ENCODE measurements at regions not wholly inside any gene's neighbourhood (a gene's known extent, or its start where the extent isn't known, plus 50 kb on each side); places are given as distances from the start of the nearest gene placed in this dataset.

- Histone ChIP-seq H3K4me1 (ENCODE audit: control insufficient read depth, extremely low read depth, insufficient read depth, low read length) (no peaks in the 10 kb centered on the region), H3K9ac (ENCODE audit: insufficient read depth, low read length) (no peak overlapping the region), H3K27me3 (ENCODE audit: control insufficient read depth, insufficient read depth, low read length) (no peaks in the 10 kb centered on the region), H3K36me3 (ENCODE audit: control insufficient read depth, insufficient read depth, low read length) (no peaks in the 10 kb centered on the region), H2AFZ (ENCODE audit: low read length) (no peak overlapping the region), H3K4me3 (replicated peaks in 1 of 4; ENCODE audit: control extremely low read depth in 1 of 4, insufficient read depth in 1 of 4, low read depth in 3 of 4, low read length in 4 of 4) (no peak overlapping the region), H3K9me3 (ENCODE audit: control insufficient read depth, insufficient read depth, low read depth, low read length) (no peaks in the 10 kb centered on the region), H4K20me1 (ENCODE audit: control insufficient read depth, extremely low read depth, insufficient read depth, low read length) (no peaks in the 10 kb centered on the region), H3K27ac (ENCODE audit: insufficient read depth, low read length) (no peak overlapping the region), H3K4me2 (ENCODE audit: extremely low read depth, insufficient read depth, low read length) (no peak overlapping the region), H3K79me2 (ENCODE audit: control insufficient read depth, insufficient read depth, low read length) (no peaks in the 10 kb centered on the region)
- TF ChIP-seq EZH2 (IDR thresholded peaks at IDR 0.05; ENCODE audit: low read length, missing control alignments) = no peak
- TF ChIP-seq CTCF (conservative IDR thresholded peaks at IDR 0.05 in 1 of 2, IDR thresholded peaks at IDR 0.05 in 1 of 2; ENCODE audit: low read depth in 1 of 2, low read length in 2 of 2) = no peak
- no peak for DNase-seq (ENCODE audit: low read depth in 2 of 2)
Measured at GRCh38 chr12:114213055-114213581, 192.8 kb downstream of the TBX5 start.

- no peak overlapping the region for H2AFZ ChIP-seq (ENCODE audit: low read length)
- no peaks in the 10 kb centered on the region for H3K36me3 ChIP-seq (ENCODE audit: control insufficient read depth, insufficient read depth, low read length)
- H4K20me1 ChIP-seq (ENCODE audit: control insufficient read depth, extremely low read depth, insufficient read depth, low read length) = no peaks in the 10 kb centered on the region
- no peaks in the 10 kb centered on the region for H3K4me1 ChIP-seq (ENCODE audit: control insufficient read depth, extremely low read depth, insufficient read depth, low read length)
- DNase-seq (ENCODE audit: low read depth in 2 of 2) = no peak
- TF ChIP-seq CTCF (conservative IDR thresholded peaks at IDR 0.05 in 1 of 2, IDR thresholded peaks at IDR 0.05 in 1 of 2; ENCODE audit: low read depth in 1 of 2, low read length in 2 of 2) = no peak
- no peak for TF ChIP-seq EZH2 (IDR thresholded peaks at IDR 0.05; ENCODE audit: low read length, missing control alignments)
- no peak overlapping the region for H3K27ac ChIP-seq (ENCODE audit: insufficient read depth, low read length)
- no peaks in the 10 kb centered on the region for H3K9me3 ChIP-seq (ENCODE audit: control insufficient read depth, insufficient read depth, low read depth, low read length)
- no peak overlapping the region for H3K4me3 ChIP-seq (replicated peaks in 1 of 4; ENCODE audit: control extremely low read depth in 1 of 4, insufficient read depth in 1 of 4, low read depth in 3 of 4, low read length in 4 of 4)
- no peaks in the 10 kb centered on the region for H3K79me2 ChIP-seq (ENCODE audit: control insufficient read depth, insufficient read depth, low read length)
- no peak overlapping the region for H3K4me2 ChIP-seq (ENCODE audit: extremely low read depth, insufficient read depth, low read length)
- H3K9ac ChIP-seq (ENCODE audit: insufficient read depth, low read length) = no peak overlapping the region
- H3K27me3 ChIP-seq (ENCODE audit: control insufficient read depth, insufficient read depth, low read length) = no peaks in the 10 kb centered on the region
Measured at GRCh38 chr12:114209861-114210260, 196.1 kb downstream of the TBX5 start.

GRCh38 chr12:114206525-114206924 is 199.4 kb downstream of the TBX5 start:
- TF ChIP-seq CTCF (conservative IDR thresholded peaks at IDR 0.05 in 1 of 2, IDR thresholded peaks at IDR 0.05 in 1 of 2; ENCODE audit: low read depth in 1 of 2, low read length in 2 of 2) (no peak), EZH2 (IDR thresholded peaks at IDR 0.05; ENCODE audit: low read length, missing control alignments) (no peak)
- Histone ChIP-seq H2AFZ (ENCODE audit: low read length) (no peak overlapping the region), H4K20me1 (ENCODE audit: control insufficient read depth, extremely low read depth, insufficient read depth, low read length) (no peaks in the 10 kb centered on the region), H3K36me3 (ENCODE audit: control insufficient read depth, insufficient read depth, low read length) (no peaks in the 10 kb centered on the region), H3K79me2 (ENCODE audit: control insufficient read depth, insufficient read depth, low read length) (no peaks in the 10 kb centered on the region), H3K9me3 (ENCODE audit: control insufficient read depth, insufficient read depth, low read depth, low read length) (no peaks in the 10 kb centered on the region), H3K27me3 (ENCODE audit: control insufficient read depth, insufficient read depth, low read length) (no peaks in the 10 kb centered on the region), H3K4me3 (replicated peaks in 1 of 4; ENCODE audit: control extremely low read depth in 1 of 4, insufficient read depth in 1 of 4, low read depth in 3 of 4, low read length in 4 of 4) (no peak overlapping the region), H3K4me2 (ENCODE audit: extremely low read depth, insufficient read depth, low read length) (no peak overlapping the region), H3K4me1 (ENCODE audit: control insufficient read depth, extremely low read depth, insufficient read depth, low read length) (no peaks in the 10 kb centered on the region), H3K27ac (ENCODE audit: insufficient read depth, low read length) (no peak overlapping the region), H3K9ac (ENCODE audit: insufficient read depth, low read length) (no peak overlapping the region)
- DNase-seq (ENCODE audit: low read depth in 2 of 2) = no peak
